Bronchial epithelial cell (primary cell): ENCODE measurements at regions not wholly inside any gene's neighbourhood (a gene's known extent, or its start where the extent isn't known, plus 50 kb on each side); places are given as distances from the start of the nearest gene placed in this dataset.

ENCODE experiments used
- DNase-seq: peaks from one replicate; pipeline ENCODE4 v3.0.0-alpha.2; 2010; ENCODE audit warnings: low read depth
- FAIRE-seq: peaks from 2 replicates; lab custom pipeline; 2011; peaks lifted over from hg19 to GRCh38; lab: Jason Lieb, UNC
- H3K27me3 ChIP-seq: 2 replicates; pipeline ENCODE4 v1.5.1; 2011; ENCODE audit warnings: low read length; ENCODE audit not compliant: control insufficient read depth, insufficient read depth
- H3K36me3 ChIP-seq: 2 replicates; pipeline ENCODE4 v1.5.1; 2011; ENCODE audit warnings: low read length; ENCODE audit not compliant: control insufficient read depth, insufficient read depth
- H3K4me3 ChIP-seq: 2 replicates; pipeline ENCODE4 v1.5.1; 2011; ENCODE audit warnings: mild to moderate bottlenecking, low read depth, low read length, control low read depth
- TF ChIP-seq, protein P1 (sequence below): IDR thresholded peaks from 2 replicates; pipeline ENCODE4 v1.5.1; 2011; ENCODE audit warnings: mild to moderate bottlenecking, moderate library complexity, low read length, control low read depth, inconsistent platforms; ENCODE audit not compliant: insufficient read depth, severe bottlenecking

DNA sequence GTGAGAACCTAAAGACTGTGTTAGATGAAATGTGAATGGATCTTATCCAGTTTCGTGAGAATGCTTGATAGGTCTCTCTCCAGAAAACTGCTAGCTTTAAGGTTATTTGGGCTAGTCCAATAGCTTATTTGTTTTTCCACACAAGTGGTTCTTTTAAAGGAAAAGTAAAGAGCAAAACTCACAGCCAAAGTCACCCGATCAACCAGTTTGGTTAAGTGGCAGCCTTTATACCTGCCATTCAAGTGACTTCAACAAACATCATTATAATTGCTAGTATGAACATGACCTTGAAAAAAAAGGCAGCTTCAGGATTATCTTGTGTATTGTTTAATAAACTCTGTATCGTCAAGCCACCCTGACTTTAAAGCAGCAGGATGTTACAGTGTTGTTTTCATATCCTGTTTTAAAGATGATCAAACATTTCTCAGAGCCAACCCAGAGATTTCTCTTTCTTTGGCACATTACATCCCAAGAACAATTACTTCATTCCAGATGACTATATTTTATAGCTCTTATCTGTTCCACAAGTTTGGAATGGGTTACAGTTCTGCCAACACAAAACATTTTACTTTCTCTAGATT, 253.4 kb downstream of the EPHA7 start:
- DNase-seq, result peak; percentile 1
- no peaks in the 10 kb centered on the region for H3K27me3 ChIP-seq
- H3K4me3 ChIP-seq, result no peak overlapping the region
- H3K36me3 ChIP-seq, result no peaks in the 10 kb centered on the region
- TF ChIP-seq, protein P1, sequence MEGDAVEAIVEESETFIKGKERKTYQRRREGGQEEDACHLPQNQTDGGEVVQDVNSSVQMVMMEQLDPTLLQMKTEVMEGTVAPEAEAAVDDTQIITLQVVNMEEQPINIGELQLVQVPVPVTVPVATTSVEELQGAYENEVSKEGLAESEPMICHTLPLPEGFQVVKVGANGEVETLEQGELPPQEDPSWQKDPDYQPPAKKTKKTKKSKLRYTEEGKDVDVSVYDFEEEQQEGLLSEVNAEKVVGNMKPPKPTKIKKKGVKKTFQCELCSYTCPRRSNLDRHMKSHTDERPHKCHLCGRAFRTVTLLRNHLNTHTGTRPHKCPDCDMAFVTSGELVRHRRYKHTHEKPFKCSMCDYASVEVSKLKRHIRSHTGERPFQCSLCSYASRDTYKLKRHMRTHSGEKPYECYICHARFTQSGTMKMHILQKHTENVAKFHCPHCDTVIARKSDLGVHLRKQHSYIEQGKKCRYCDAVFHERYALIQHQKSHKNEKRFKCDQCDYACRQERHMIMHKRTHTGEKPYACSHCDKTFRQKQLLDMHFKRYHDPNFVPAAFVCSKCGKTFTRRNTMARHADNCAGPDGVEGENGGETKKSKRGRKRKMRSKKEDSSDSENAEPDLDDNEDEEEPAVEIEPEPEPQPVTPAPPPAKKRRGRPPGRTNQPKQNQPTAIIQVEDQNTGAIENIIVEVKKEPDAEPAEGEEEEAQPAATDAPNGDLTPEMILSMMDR, result no peak
- FAIRE-seq, result no peak

DNA sequence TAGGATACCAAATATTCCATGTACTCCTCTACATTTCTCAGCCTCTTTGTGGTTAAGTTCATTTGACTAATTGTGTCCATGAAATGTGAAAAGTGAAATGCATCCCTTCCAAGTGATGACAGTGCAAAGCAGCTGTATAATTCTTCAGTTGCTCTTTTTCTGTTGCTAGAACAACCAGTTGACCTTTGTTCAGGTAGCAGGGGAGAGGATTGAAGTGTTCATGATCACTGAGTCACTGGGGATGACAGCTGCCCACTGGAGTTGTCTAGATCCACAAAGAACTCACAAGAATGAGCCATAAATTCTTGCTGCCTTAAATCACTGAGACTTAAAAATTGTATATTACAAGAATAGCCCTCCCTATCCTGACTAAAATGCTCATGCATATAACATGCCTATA, 254.6 kb downstream of the EPHA7 start:
- Histone ChIP-seq H3K4me3 (no peak overlapping the region), H3K27me3 (no peaks in the 10 kb centered on the region), H3K36me3 (no peaks in the 10 kb centered on the region)
- DNase-seq, result peak; percentile 29
- TF ChIP-seq, protein P1, result no peak
- FAIRE-seq, result no peak

DNA sequence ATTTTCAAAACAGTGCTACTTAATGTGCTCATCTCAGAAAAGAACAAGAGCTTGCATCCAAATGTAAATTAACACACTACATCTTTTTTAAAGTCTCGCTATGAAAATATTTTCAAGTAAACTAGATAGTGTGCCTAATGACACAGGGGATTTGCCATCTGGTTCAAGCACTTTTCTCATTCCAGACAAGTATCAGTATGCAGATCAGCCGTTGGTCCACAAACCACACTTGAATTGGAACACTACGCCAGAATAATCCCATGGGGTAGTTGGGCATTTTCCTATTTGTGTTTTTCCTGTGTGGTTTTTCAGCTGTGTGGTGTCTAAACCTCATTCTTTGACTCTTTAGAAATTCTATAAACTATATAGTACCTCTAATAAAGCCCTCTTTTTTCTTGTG, 256.2 kb downstream of the EPHA7 start:
- TF ChIP-seq, protein P1, result no peak
- no peaks in the 10 kb centered on the region for H3K36me3 ChIP-seq
- no peaks in the 10 kb centered on the region for H3K27me3 ChIP-seq
- H3K4me3 ChIP-seq, result no peak overlapping the region
- FAIRE-seq (no peak), DNase-seq (no peak)

DNA sequence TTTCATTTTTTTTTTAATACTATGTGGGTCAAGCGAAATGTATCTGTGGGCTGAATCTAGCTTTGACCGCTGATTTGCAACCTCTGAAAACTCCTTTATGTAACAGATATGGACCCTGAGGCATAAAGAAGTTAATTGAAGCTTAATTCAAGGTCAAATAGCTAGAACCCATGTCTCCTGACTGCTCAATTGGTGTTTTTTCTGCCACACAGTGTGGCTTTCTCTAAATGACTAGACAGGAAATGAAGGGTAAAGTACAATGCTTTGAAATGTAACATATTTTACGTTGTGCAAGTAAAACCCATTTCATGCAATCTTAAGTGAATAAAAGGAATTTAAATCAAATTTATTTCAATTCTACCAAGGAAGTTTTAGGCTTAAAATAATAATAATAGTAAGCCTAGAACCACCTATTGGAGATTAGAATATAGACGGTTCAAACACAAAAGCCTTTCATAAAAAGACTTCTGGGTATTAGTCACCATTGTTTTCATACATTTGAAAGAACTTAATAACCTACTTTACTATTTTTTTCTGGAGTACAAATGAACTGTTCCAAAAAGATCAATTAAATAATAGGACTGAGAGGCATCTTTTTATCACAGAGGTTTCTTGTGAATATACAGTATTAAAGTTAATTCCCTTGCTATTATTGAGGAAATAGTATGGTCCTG, 279.8 kb downstream of the EPHA7 start:
- Histone ChIP-seq H3K27me3 (no peaks in the 10 kb centered on the region), H3K4me3 (no peak overlapping the region), H3K36me3 (no peaks in the 10 kb centered on the region)
- FAIRE-seq (no peak), DNase-seq (no peak)
- TF ChIP-seq, protein P1, result no peak

DNA sequence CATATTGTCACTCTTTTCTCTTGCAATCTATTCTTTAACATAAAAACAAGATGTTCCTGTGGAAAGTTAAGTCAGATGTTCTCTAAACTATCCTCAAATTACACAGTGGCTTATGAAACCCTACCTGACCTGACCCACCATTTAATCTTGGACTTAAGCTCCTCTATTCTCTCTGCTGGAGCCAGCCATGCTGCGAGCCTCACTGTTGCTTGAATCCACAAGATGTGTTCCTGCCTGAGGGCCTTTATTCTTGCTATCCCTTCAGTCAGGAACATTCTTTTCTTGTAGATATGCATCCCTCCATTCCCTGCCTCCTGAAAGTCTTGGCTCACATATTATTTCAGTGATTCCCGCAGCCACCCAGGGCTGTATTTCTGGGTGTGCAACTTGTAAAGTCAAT, 283.2 kb downstream of the EPHA7 start:
- TF ChIP-seq, protein P1, result no peak
- DNase-seq (no peak), FAIRE-seq (no peak)
- Histone ChIP-seq H3K36me3 (no peaks in the 10 kb centered on the region), H3K27me3 (no peaks in the 10 kb centered on the region), H3K4me3 (no peak overlapping the region)
